GM12873 (cell line): ENCODE measurements at regions not wholly inside any gene's neighbourhood (a gene's known extent, or its start where the extent isn't known, plus 50 kb on each side); places are given as distances from the start of the nearest gene placed in this dataset.

Experiments
- CTCF ChIP-seq: IDR thresholded peaks from 2 replicates; pipeline ENCODE4 v1.5.1; 2012; ENCODE audit warnings: low read depth, mild to moderate bottlenecking, moderate library complexity, low read length, control low read depth; ENCODE audit not compliant: insufficient read depth; ENCODE audit errors: missing control alignments

GRCh38 chr2:7210712-7211111, 293.5 kb downstream of the RNF144A start:
- TF ChIP-seq CTCF, result no peak

- no peak for TF ChIP-seq CTCF
These were observed 308.6 kb downstream of the RNF144A start for GRCh38 chr2:7225848-7226247.

- no peak for TF ChIP-seq CTCF
These were observed 309.3 kb downstream of the RNF144A start for GRCh38 chr2:7226501-7226900.

- TF ChIP-seq CTCF, result no peak
These were observed 315.9 kb downstream of the RNF144A start for GRCh38 chr2:7233126-7233525.

GRCh38 chr2:7237466-7237865, 320.3 kb downstream of the RNF144A start:
- TF ChIP-seq CTCF, result no peak

- TF ChIP-seq CTCF, result no peak
These were observed 321.9 kb downstream of the RNF144A start for GRCh38 chr2:7239078-7239477.

GRCh38 chr2:7241041-7241745, 324.0 kb downstream of the RNF144A start:
- no peak for TF ChIP-seq CTCF
